ENCODE measurements at regions not wholly inside any gene's neighbourhood (a gene's known extent, or its start where the extent isn't known, plus 50 kb on each side); places are given as distances from the start of the nearest gene placed in this dataset.
A peak's percentile ranks its signal among the peaks of the same experiment; 100 is the strongest.
"Not testable (repeated sequence)": the region's sequence is repeated elsewhere in the genome, so short reads cannot be mapped to it uniquely, and the experiment has no call there.

GRCh38 chr6:106740287-106740686, 110.9 kb downstream of the QRSL1 start:
- DNase-seq, result no peak

- DNase-seq, result peak; percentile 41
These were observed 110.0 kb downstream of the QRSL1 start for GRCh38 chr6:106739387-106739786.

GRCh38 chr6:106736502-106736901, 107.1 kb downstream of the QRSL1 start:
- no peak for DNase-seq

- no peak for DNase-seq
These were observed 106.5 kb downstream of the QRSL1 start for GRCh38 chr6:106735828-106736227.

GRCh38 chr6:106735136-106735633, 105.8 kb downstream of the QRSL1 start:
- DNase-seq, result no peak

GRCh38 chr6:106733386-106733785, 104.0 kb downstream of the QRSL1 start:
- no peak for DNase-seq

- DNase-seq, result no peak
These were observed 103.1 kb downstream of the QRSL1 start for GRCh38 chr6:106732376-106732940.

- DNase-seq, result no peak
These were observed 102.4 kb downstream of the QRSL1 start for GRCh38 chr6:106731843-106732160.

GRCh38 chr6:106731144-106731842, 101.9 kb downstream of the QRSL1 start:
- DNase-seq, result no peak

- no peak for DNase-seq
These were observed 101.3 kb downstream of the QRSL1 start for GRCh38 chr6:106730718-106731117.

GRCh38 chr6:106730264-106730663, 100.9 kb downstream of the QRSL1 start:
- no peak for DNase-seq

- DNase-seq, result no peak
These were observed 100.5 kb downstream of the QRSL1 start for GRCh38 chr6:106729841-106730240.

GRCh38 chr6:106728296-106728870, 99.0 kb downstream of the QRSL1 start:
- peak; percentile 37 for DNase-seq

- DNase-seq, result peak; percentile 58
These were observed 98.2 kb downstream of the QRSL1 start for GRCh38 chr6:106727480-106728149.

- no peak for DNase-seq
These were observed 95.5 kb downstream of the QRSL1 start for GRCh38 chr6:106724848-106725247.

GRCh38 chr6:106724337-106724736, 95.0 kb downstream of the QRSL1 start:
- no peak for DNase-seq

- DNase-seq, result not testable (repeated sequence)
These were observed 94.0 kb downstream of the QRSL1 start for GRCh38 chr6:106723419-106723818.

GRCh38 chr6:106721189-106721588, 91.8 kb downstream of the QRSL1 start:
- not testable (repeated sequence) for DNase-seq

All from DMS79 (cell line).